Esophagus squamous epithelium (tissue), 5 donors: ENCODE measurements at regions not wholly inside any gene's neighbourhood (a gene's known extent, or its start where the extent isn't known, plus 50 kb on each side); places are given as distances from the start of the nearest gene placed in this dataset.

Experiments used
- DNase-seq: peaks from one replicate; lab custom pipeline; 2025; lab: John Stamatoyannopoulos, UW
- H3K27ac ChIP-seq, 4 donors: fragments of 200-600 bp; sonication (generic); one replicate each; pipeline ENCODE4 v1.5.1; 2016 to 2019; ENCODE audit warnings: mild to moderate bottlenecking in 1 of 4
- H3K27me3 ChIP-seq, 4 donors: fragments of 200-600 bp; sonication (generic); 1 replicate in 3 of 4; 2 replicates in 1 of 4; pipeline versions ENCODE4 v1.5.1 to v1.6.0; 2017 to 2021; ENCODE audit warnings: antibody characterized with exemption in 1 of 4
- H3K36me3 ChIP-seq, 3 donors: fragments of 200-600 bp; sonication (generic); one replicate each; pipeline ENCODE4 v1.5.1; 2016 to 2019
- H3K4me1 ChIP-seq, 3 donors: fragments of 200-600 bp; sonication (generic); one replicate each; pipeline ENCODE4 v1.5.1; 2017 to 2019
- H3K4me3 ChIP-seq, 4 donors: fragments of 200-600 bp; sonication (generic); 1 replicate in 3 of 4; 2 replicates in 1 of 4; pipeline ENCODE4 v1.5.1; 2016 to 2019; ENCODE audit warnings: mild to moderate bottlenecking in 2 of 4, moderate library complexity in 1 of 4
- H3K9me3 ChIP-seq, 3 donors: fragments of 200-600 bp; sonication (generic); one replicate each; pipeline ENCODE4 v1.5.1; 2016 to 2019
- POLR2A ChIP-seq, 4 donors: fragments of 450-650 bp; IDR thresholded peaks; one replicate each; pipeline ENCODE4 v1.6.1; 2017; ENCODE audit warnings: antibody characterized with exemption in 4 of 4, mild to moderate bottlenecking in 4 of 4, moderate library complexity in 3 of 4
- WGBS, 2 donors: methylation state at CpG; one replicate each; pipeline ENCODE4 v1.1.5; 2018; 5-methylcytosine and 5-hydroxymethylcytosine counted together
- intact Hi-C: fragments of 100-400 bp; cut with DNase I; formaldehyde crosslinking; loops from one replicate; pipeline ENCODE4 v1.15.0; 2022
- TF ChIP-seq, protein P1 (sequence below), 6 experiments: fragments of 450-650 bp in 4 of 6; fragments of 200-600 bp in 2 of 6; sonication (generic) in 2 of 6; IDR thresholded peaks; one replicate each; pipeline ENCODE4 v1.5.1; 2016 to 2019; ENCODE audit warnings: antibody characterized with exemption in 6 of 6, mild to moderate bottlenecking in 4 of 6, moderate library complexity in 4 of 6
- donor health status: DM: yes; HTN: yes; CAD: no.

DNA sequence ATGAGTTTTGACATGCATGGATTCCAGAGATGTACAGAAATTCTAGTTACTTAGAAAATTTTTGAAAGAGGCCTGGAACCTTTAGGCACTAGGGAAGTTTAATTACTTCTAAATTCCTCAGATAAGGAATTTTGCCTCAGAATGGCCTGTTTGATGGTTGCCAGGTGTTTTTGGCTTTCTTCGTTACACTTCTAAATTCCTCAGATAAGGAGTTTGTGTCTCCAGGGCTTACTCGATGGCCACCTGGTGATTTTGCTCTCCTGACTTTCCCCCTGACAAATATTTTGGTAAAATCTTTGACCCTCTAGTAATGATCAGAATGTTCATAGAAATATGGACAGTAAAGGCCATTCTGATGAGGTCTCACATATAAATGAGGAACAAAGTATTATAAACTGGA is 64.3 kb downstream of the BEX3 start:
- no peak for DNase-seq
- Histone ChIP-seq H3K27me3 (no peaks in the 10 kb centered on the region), H3K36me3 (no peaks in the 10 kb centered on the region), H3K4me3 (no peak overlapping the region), H3K4me1 (peaks cover 0 to 5% (median 0%) of the 10 kb centered on the region in 3 donors), H3K9me3 (no peaks in the 10 kb centered on the region), H3K27ac (no peak overlapping the region)
- intact Hi-C loops: no loop called here
- TF ChIP-seq, protein P1, sequence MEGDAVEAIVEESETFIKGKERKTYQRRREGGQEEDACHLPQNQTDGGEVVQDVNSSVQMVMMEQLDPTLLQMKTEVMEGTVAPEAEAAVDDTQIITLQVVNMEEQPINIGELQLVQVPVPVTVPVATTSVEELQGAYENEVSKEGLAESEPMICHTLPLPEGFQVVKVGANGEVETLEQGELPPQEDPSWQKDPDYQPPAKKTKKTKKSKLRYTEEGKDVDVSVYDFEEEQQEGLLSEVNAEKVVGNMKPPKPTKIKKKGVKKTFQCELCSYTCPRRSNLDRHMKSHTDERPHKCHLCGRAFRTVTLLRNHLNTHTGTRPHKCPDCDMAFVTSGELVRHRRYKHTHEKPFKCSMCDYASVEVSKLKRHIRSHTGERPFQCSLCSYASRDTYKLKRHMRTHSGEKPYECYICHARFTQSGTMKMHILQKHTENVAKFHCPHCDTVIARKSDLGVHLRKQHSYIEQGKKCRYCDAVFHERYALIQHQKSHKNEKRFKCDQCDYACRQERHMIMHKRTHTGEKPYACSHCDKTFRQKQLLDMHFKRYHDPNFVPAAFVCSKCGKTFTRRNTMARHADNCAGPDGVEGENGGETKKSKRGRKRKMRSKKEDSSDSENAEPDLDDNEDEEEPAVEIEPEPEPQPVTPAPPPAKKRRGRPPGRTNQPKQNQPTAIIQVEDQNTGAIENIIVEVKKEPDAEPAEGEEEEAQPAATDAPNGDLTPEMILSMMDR (IDR thresholded peaks at IDR 0.05): no peak
- TF ChIP-seq POLR2A (IDR thresholded peaks at IDR 0.05): no peak
- 84 to 100% methylated on average over 1 to 2 of the region's 2 CpGs for WGBS, 2 donors

DNA sequence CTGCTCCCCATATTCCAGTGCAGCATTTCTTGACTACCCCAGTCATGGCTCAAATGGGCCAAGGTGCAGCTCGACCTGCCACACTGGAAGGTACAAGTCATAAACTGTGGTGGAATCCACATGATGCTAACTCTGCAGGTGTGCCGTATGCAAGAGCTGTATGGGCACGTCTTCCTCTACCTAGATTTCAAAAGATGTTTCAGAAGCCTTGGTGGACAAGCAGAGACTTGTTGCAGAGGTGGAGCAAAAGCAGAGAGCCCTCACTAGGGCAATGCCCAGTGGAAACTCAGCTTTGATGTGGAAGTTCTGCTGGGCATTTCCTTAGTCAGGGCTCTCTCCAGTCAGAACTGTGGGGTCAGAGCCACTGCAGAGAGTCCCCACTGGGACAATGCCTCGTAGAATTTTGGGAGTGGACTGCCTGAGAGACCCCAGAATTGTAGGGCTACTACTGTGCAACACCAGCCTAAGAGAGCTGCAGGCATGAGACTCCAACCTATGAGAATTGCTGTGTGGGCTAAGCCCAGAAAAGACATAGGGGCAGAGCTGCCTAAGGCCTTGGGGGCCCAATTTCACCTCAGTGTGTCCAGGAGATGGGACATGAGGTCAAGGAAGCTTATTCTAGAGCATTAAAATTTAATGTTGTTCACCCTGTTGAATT is 65.7 kb downstream of the BEX3 start:
- no peak for DNase-seq
- H3K27ac ChIP-seq: peak overlapping the region; percentile 58 to 80 (median 68)

DNA sequence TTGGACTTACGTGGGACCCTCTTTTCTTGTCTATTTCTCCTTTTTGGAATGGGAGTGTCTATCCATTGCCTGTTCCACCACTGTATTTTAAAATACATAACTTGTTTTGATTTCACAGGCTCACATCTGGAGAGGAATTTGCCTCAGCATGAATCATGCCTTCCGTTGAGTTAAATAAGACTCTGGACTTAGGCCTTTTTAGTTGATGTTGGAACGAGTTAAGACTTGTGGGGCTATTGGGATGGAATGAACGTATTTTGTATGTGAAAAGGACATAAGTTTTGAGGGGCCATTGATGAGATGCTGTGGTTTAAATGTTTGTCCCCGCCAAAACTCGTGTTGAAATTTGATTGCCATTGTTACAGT is 66.2 kb downstream of the BEX3 start:
- WGBS, 2 donors: 30 to 39% methylated on average over 5 to 6 of the region's 6 CpGs
- DNase-seq: no peak

More for the DNA sequence above, 65.7 kb downstream of the BEX3 start:
- 64% methylated on average over 3 of the region's 4 CpGs; no CpG with 5 or more reads in 1 of the 2 donors for WGBS, 2 donors
- Histone ChIP-seq H3K4me3 (peak overlapping the region in 1 of 4 donors; percentile 26), H3K4me1 (peaks cover 0 to 5% (median 0%) of the 10 kb centered on the region in 3 donors), H3K9me3 (no peaks in the 10 kb centered on the region), H3K27me3 (no peaks in the 10 kb centered on the region), H3K36me3 (no peaks in the 10 kb centered on the region)
- intact Hi-C loops: no loop called here
- TF ChIP-seq, protein P1 (IDR thresholded peaks at IDR 0.05): no peak

DNA sequence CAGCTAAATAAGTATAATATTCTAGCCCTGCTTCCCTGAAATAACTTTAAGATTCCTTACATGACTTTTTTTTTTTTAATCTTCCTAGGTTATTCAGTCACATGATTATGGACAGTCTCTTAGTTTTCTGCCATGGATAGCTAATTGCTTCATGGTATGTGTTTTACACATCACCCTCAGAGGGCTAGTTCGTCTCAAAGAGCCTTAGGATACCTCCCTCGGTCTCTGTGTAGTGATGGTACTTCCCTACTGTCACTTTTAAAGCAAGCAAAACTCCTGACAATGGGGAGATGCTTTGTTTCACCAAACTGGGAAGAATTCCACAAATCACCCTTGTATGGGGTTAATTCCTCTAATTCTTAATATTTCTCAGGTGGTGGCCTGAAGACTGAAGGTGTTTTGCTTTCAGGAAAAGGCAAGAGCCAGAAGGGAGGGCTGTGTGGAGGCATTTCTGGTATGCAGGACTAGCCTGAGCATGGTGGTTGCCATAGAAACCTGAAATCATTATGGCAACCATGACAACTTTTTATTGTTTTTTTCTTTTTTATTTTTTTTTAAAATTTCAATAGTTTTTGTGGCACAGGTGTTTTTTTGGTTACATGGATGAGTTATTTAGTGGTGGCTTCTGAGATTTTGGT is 70.4 kb downstream of the BEX3 start:
- TF ChIP-seq, protein P1 (IDR thresholded peaks at IDR 0.05): no peak
- TF ChIP-seq POLR2A (IDR thresholded peaks at IDR 0.05): no peak
- WGBS, 2 donors: 33 to 38% methylated on average over 1 to 2 of the region's 2 CpGs

More for the DNA sequence above, 66.2 kb downstream of the BEX3 start:
- TF ChIP-seq POLR2A (IDR thresholded peaks at IDR 0.05): no peak
- TF ChIP-seq, protein P1 (IDR thresholded peaks at IDR 0.05): no peak
- H3K4me3 ChIP-seq: peak overlapping the region in 1 of 4 donors; percentile 26
- H3K9me3 ChIP-seq: no peaks in the 10 kb centered on the region
- H3K27me3 ChIP-seq: no peaks in the 10 kb centered on the region
- intact Hi-C loops: no loop called here
- peak overlapping the region; percentile 58 to 80 (median 68) for H3K27ac ChIP-seq
- H3K36me3 ChIP-seq: no peaks in the 10 kb centered on the region
- H3K4me1 ChIP-seq: peaks cover 0 to 5% (median 0%) of the 10 kb centered on the region in 3 donors

More for the DNA sequence above, 70.4 kb downstream of the BEX3 start:
- Histone ChIP-seq H3K9me3 (peaks cover 0 to 6% (median 0%) of the 10 kb centered on the region in 3 donors), H3K4me1 (peaks cover 0 to 5% (median 0%) of the 10 kb centered on the region in 3 donors), H3K27ac (no peak overlapping the region), H3K36me3 (no peaks in the 10 kb centered on the region), H3K27me3 (no peaks in the 10 kb centered on the region), H3K4me3 (no peak overlapping the region)
- intact Hi-C loops: no loop called here
- DNase-seq: no peak
